ENCODE measurements at regions not wholly inside any gene's neighbourhood (a gene's known extent, or its start where the extent isn't known, plus 50 kb on each side); places are given as distances from the start of the nearest gene placed in this dataset.

DNA sequence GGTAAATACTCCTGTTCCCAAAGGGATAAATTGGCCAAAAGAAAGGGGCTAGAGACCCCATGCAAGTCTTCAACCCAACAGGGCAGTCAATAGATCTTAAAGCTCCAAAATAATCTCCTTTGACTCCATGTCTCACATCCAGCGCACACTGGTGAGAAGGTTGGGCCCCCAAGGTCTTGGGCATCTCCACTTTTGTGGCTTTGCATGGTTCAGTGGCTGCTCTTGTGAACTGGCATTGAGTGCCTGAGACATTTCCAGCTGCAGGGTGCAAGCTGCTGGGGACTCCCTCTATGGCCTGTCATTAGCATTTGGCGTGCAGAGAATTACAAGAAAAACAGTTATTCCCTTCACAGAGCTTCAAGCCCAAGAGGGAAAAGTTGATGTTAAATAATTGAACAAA lies 224.7 kb downstream of the MTRR start:
- TF ChIP-seq CTCF (conservative IDR thresholded peaks at IDR 0.05; ENCODE audit: low read length) (no peak), EZH2phosphoT487 (IDR thresholded peaks at IDR 0.05; ENCODE audit: borderline replicate concordance, low read depth, low read length) (no peak)
